IMR-90 (cell line): ENCODE measurements at regions not wholly inside any gene's neighbourhood (a gene's known extent, or its start where the extent isn't known, plus 50 kb on each side); places are given as distances from the start of the nearest gene placed in this dataset.
"Not testable (repeated sequence)": the region's sequence is repeated elsewhere in the genome, so short reads cannot be mapped to it uniquely, and the experiment has no call there.

Source experiments
- ATAC-seq: fragments of 200-7000 bp; cut with Tn5 transposase; 2 replicates; pipeline ENCODE4 v1.9.1; 2020; ENCODE audit warnings: low read depth, mild to moderate bottlenecking, moderate library complexity
- BruUV-seq: library from RNA; stranded (reverse); fragments of 400-500 nt; replicated peaks from 2 replicates; lab custom pipeline; 2021; lab: Mats Ljungman, UMichigan
- CTCF ChIA-PET: fragments of 300-600 bp; formaldehyde crosslinking; extraction: SDS; loops from one replicate; lab custom pipeline; 2021; ENCODE audit warnings: antibody characterized with exemption; lab: Yijun Ruan, JAX
- POLR2A ChIA-PET: fragments of 300-600 bp; sonication (Branson Sonifier 250); formaldehyde crosslinking; loops from one replicate; lab custom pipeline; 2022; ENCODE audit warnings: antibody characterized with exemption; ENCODE audit not compliant: unreplicated experiment; lab: Charles Lee
- DNase-seq: peaks from one replicate; pipeline ENCODE4 v3.0.0; 2013
- H2AFZ ChIP-seq: replicated peaks from 2 replicates; pipeline ENCODE3; 2013; ENCODE audit warnings: low read length, mild to moderate bottlenecking; ENCODE audit not compliant: poor library complexity
- H2AK5ac ChIP-seq: 2 replicates; pipeline ENCODE4 v1.6.1; 2013; ENCODE audit warnings: low read depth, low read length, inconsistent platforms
- H2AK9ac ChIP-seq: replicated peaks from 2 replicates; pipeline ENCODE3; 2013; ENCODE audit warnings: mild to moderate bottlenecking, low read depth, low read length, moderate library complexity; ENCODE audit not compliant: poor library complexity
- H2BK120ac ChIP-seq: 2 replicates; pipeline ENCODE4 v1.6.1; 2013; ENCODE audit warnings: low read depth, low read length, inconsistent platforms
- H2BK15ac ChIP-seq: 3 replicates; pipeline ENCODE4 v1.6.1; 2013; ENCODE audit warnings: low read depth, low read length, inconsistent platforms
- H2BK20ac ChIP-seq: 2 replicates; pipeline ENCODE4 v1.6.1; 2013; ENCODE audit warnings: low read depth, mild to moderate bottlenecking, inconsistent platforms, low read length, moderate library complexity
- H2BK5ac ChIP-seq: 2 replicates; pipeline ENCODE4 v1.6.1; 2013; ENCODE audit warnings: mild to moderate bottlenecking, low read depth, low read length, inconsistent platforms; ENCODE audit not compliant: poor library complexity, severe bottlenecking
- H3K14ac ChIP-seq: replicated peaks from 2 replicates; pipeline ENCODE4 v1.6.1; 2013; ENCODE audit warnings: low read depth, low read length, inconsistent platforms
- H3K18ac ChIP-seq: 2 replicates; pipeline ENCODE4 v1.6.1; 2013; ENCODE audit warnings: low read depth, low read length, control low read depth
- H3K23ac ChIP-seq: 2 replicates; pipeline ENCODE4 v1.6.1; 2013; ENCODE audit warnings: low read depth, low read length, inconsistent platforms
- H3K27ac ChIP-seq: 2 replicates; pipeline ENCODE4 v1.5.1; 2013; ENCODE audit warnings: mild to moderate bottlenecking, control low read depth, low read length; ENCODE audit not compliant: insufficient read depth
- H3K27me3 ChIP-seq: 2 replicates; pipeline ENCODE4 v1.6.1; 2013; ENCODE audit warnings: low read length; ENCODE audit not compliant: control insufficient read depth, insufficient read depth
- H3K36me3 ChIP-seq: 2 replicates; pipeline ENCODE4 v1.6.1; 2013; ENCODE audit warnings: low read length, mixed read lengths; ENCODE audit not compliant: control insufficient read depth, insufficient read depth
- H3K4ac ChIP-seq: 2 replicates; pipeline ENCODE4 v1.6.1; 2013; ENCODE audit warnings: low read depth, low read length, inconsistent platforms
- H3K4me1 ChIP-seq: 2 replicates; pipeline ENCODE4 v1.6.1; 2013; ENCODE audit warnings: low read length, mixed read lengths; ENCODE audit not compliant: control insufficient read depth, insufficient read depth
- H3K4me2 ChIP-seq: 2 replicates; pipeline ENCODE4 v1.6.1; 2013; ENCODE audit warnings: low read depth, mild to moderate bottlenecking, control low read depth, low read length, moderate library complexity
- H3K4me3 ChIP-seq: 2 replicates; pipeline ENCODE4 v1.5.1; 2013; ENCODE audit warnings: low read depth, mild to moderate bottlenecking, control low read depth, low read length, moderate library complexity; ENCODE audit not compliant: insufficient read depth
- H3K56ac ChIP-seq: 2 replicates; pipeline ENCODE4 v1.6.1; 2013; ENCODE audit warnings: low read length, inconsistent platforms; ENCODE audit not compliant: insufficient read depth; ENCODE audit errors: extremely low read depth
- H3K79me1 ChIP-seq, 2 experiments: 2 replicates each; pipeline ENCODE4 v1.6.1; 2013; ENCODE audit warnings: low read length in 2 of 2, inconsistent platforms in 1 of 2, low read depth in 1 of 2
- H3K9ac ChIP-seq: 2 replicates; pipeline ENCODE4 v1.6.1; 2013; ENCODE audit warnings: low read depth, low read length, control low read depth
- H3K9me1 ChIP-seq: 2 replicates; pipeline ENCODE4 v1.6.1; 2013; ENCODE audit warnings: low read length, inconsistent platforms; ENCODE audit not compliant: insufficient read depth
- H3K9me3 ChIP-seq: 2 replicates; pipeline ENCODE4 v1.6.1; 2013; ENCODE audit warnings: low read length; ENCODE audit not compliant: control insufficient read depth, insufficient read depth
- H4K20me1 ChIP-seq: 2 replicates; pipeline ENCODE4 v1.6.1; 2013; ENCODE audit warnings: low read length, inconsistent platforms; ENCODE audit not compliant: insufficient read depth
- H4K5ac ChIP-seq: 2 replicates; pipeline ENCODE4 v1.6.1; 2013; ENCODE audit warnings: mild to moderate bottlenecking, low read depth, low read length, control low read depth
- H4K8ac ChIP-seq, 2 experiments: 2 replicates each; pipeline ENCODE4 v1.6.1; 2013; ENCODE audit warnings: low read depth in 2 of 2, low read length in 2 of 2, control low read depth in 1 of 2, inconsistent platforms in 1 of 2
- H4K91ac ChIP-seq: 2 replicates; pipeline ENCODE4 v1.6.1; 2013; ENCODE audit warnings: low read depth, low read length, inconsistent platforms; ENCODE audit not compliant: insufficient read depth
- WGBS, 2 experiments: methylation state at CpG; one replicate each; pipeline versions ENCODE4 v1.1.5 to v1.1.7; 2013; ENCODE audit warnings: missing lambda C conversion rate in 2 of 2; ENCODE audit not compliant: insufficient read length in 1 of 2; ENCODE audit errors: extremely low coverage in 2 of 2; 5-methylcytosine and 5-hydroxymethylcytosine counted together
- dilution Hi-C: fragments of 300-500 bp; cut with HindIII; formaldehyde crosslinking; loops from one replicate; pipeline ENCODE4 v1.14.3; 2018; ENCODE audit warnings: low sequenced_read_pairs; ENCODE audit not compliant: unreplicated experiment
- in situ Hi-C: fragments of 300-500 bp; cut with MboI; formaldehyde crosslinking; loops from 3 replicates; pipeline ENCODE4 v1.14.3; 2019; ENCODE audit warnings: low sequenced_read_pairs, inconsistent platforms, mixed read lengths
- intact Hi-C: fragments of 100-400 bp; cut with micrococcal nuclease; formaldehyde crosslinking; loops from 2 replicates; pipeline ENCODE4 v1.10.0; 2022

DNA sequence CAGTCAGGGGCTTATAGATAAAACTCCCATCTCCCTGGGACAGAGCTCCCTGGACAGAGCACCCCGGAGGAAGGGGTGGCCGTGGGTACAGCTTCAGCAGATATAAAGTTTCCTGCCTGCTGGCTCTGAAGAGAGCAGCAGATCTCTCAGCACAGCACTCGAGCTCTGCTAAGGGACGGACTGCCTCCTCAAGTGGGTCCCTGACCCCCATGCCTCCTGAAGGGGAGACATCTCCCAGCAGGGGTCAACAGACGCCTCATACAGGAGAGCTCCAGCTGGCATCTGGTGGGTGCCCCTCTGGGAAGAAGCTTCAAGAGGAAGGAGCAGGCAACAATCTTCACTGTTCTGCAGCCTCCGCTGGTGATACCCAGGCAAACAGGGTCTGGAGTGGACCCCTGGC is 142.1 kb downstream of the OXSM start:
- 42% methylated on average over 2 of the region's 6 CpGs; no CpG with 5 or more reads in 1 of the 2 experiments for WGBS, 2 experiments
- not testable (repeated sequence) for BruUV-seq

More for the DNA sequence above, 142.1 kb downstream of the OXSM start:
- H3K9me1 ChIP-seq, H3K27ac ChIP-seq, H3K4me2 ChIP-seq, intact Hi-C loops, DNase-seq, in situ Hi-C loops, H4K5ac ChIP-seq, H2BK20ac ChIP-seq, H3K4ac ChIP-seq, H3K9ac ChIP-seq, H3K4me1 ChIP-seq, H2BK5ac ChIP-seq, H2BK120ac ChIP-seq, H2AK9ac ChIP-seq, H3K56ac ChIP-seq, H2AFZ ChIP-seq, H3K36me3 ChIP-seq, H4K8ac ChIP-seq, H3K23ac ChIP-seq, dilution Hi-C loops, H3K4me3 ChIP-seq, H2AK5ac ChIP-seq, ATAC-seq, H3K9me3 ChIP-seq, H3K79me1 ChIP-seq, H4K20me1 ChIP-seq, POLR2A ChIA-PET, H3K18ac ChIP-seq, H2BK15ac ChIP-seq, CTCF ChIA-PET, H4K91ac ChIP-seq, H3K14ac ChIP-seq, H3K27me3 ChIP-seq: not testable (repeated sequence)
